Lower leg skin (tissue), 4 donors: ENCODE measurements at regions not wholly inside any gene's neighbourhood (a gene's known extent, or its start where the extent isn't known, plus 50 kb on each side); places are given as distances from the start of the nearest gene placed in this dataset.

Experiments
- DNase-seq, 2 donors: peaks; one replicate each; pipeline ENCODE4 v3.0.0-alpha.2; 2019; ENCODE audit warnings: low spot score in 2 of 2
- H3K4me3 ChIP-seq: fragments of 200-600 bp; sonication (generic); 2 replicates; pipeline ENCODE4 v1.5.1; 2017; ENCODE audit warnings: mild to moderate bottlenecking, low read depth; ENCODE audit not compliant: poor library complexity, severe bottlenecking
- POLR2A ChIP-seq, 2 donors: fragments of 450-650 bp; IDR thresholded peaks; one replicate each; pipeline ENCODE4 v1.6.1; 2016 to 2017; ENCODE audit warnings: antibody characterized with exemption in 2 of 2, mild to moderate bottlenecking in 1 of 2, moderate library complexity in 1 of 2
- WGBS, 2 donors: methylation state at CpG; one replicate each; pipeline ENCODE4 v1.1.5; 2018; 5-methylcytosine and 5-hydroxymethylcytosine counted together
- intact Hi-C: fragments of 100-400 bp; cut with DNase I; formaldehyde crosslinking; loops from one replicate; pipeline ENCODE4 v1.15.0; 2023; ENCODE audit warnings: low total_unique reads
- TF ChIP-seq, protein P1 (sequence below), 3 donors: fragments of 450-650 bp; IDR thresholded peaks; one replicate each; pipeline ENCODE4 v1.5.1; 2016; ENCODE audit warnings: antibody characterized with exemption in 3 of 3, mild to moderate bottlenecking in 3 of 3, moderate library complexity in 2 of 3

DNA sequence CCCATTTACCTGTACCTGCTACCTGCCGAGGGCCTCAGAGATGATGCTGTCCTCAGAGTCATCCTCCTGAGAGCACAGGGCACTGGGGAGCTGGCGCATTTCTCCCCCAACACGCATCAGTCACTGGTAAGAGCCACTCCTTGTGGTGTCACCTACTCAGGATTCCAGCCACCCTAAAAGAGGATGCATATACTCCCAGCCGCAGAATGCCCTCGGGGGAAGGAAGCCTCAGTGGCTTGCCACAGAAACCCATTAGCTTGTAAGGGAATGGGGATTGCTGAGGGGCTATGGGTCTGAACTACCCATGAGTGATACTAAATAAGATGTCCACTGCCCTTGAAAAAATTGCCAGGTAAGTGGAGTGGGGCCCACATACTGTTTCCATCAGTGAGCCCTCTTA is 279.2 kb downstream of the WDR11 start:
- no peak for DNase-seq
- intact Hi-C loops, result no loop called here
- no peak overlapping the region for H3K4me3 ChIP-seq
- TF ChIP-seq POLR2A (IDR thresholded peaks at IDR 0.05), result no peak
- TF ChIP-seq, protein P1, sequence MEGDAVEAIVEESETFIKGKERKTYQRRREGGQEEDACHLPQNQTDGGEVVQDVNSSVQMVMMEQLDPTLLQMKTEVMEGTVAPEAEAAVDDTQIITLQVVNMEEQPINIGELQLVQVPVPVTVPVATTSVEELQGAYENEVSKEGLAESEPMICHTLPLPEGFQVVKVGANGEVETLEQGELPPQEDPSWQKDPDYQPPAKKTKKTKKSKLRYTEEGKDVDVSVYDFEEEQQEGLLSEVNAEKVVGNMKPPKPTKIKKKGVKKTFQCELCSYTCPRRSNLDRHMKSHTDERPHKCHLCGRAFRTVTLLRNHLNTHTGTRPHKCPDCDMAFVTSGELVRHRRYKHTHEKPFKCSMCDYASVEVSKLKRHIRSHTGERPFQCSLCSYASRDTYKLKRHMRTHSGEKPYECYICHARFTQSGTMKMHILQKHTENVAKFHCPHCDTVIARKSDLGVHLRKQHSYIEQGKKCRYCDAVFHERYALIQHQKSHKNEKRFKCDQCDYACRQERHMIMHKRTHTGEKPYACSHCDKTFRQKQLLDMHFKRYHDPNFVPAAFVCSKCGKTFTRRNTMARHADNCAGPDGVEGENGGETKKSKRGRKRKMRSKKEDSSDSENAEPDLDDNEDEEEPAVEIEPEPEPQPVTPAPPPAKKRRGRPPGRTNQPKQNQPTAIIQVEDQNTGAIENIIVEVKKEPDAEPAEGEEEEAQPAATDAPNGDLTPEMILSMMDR (IDR thresholded peaks at IDR 0.05), result no peak
- WGBS, 2 donors, result 96 to 99% methylated on average over 5 of the region's 5 CpGs

DNA sequence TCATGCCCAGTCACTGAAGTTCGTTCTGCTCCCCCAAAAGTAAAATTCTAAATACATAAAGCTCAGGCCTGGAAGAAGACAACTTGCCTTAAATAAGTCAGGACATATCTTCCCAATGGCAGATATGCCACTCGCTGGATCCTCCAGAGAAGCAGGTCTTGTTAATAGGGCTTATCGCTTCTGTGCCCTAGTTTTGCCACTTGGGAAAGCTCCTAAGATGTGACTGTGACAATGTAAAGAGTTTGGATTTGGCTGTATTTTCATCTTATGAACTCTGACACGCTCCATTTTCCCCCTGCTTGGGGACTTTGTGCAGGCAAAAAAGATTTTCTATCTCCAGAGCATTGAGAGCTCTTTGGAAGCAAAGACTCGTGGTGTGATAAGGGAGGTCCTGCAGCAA is 279.9 kb downstream of the WDR11 start:
- H3K4me3 ChIP-seq, result no peak overlapping the region
- DNase-seq, result no peak
- TF ChIP-seq POLR2A (IDR thresholded peaks at IDR 0.05), result no peak
- intact Hi-C loops, result no loop called here
- WGBS, 2 donors, result 83 to 86% methylated on average over 5 of the region's 5 CpGs

DNA sequence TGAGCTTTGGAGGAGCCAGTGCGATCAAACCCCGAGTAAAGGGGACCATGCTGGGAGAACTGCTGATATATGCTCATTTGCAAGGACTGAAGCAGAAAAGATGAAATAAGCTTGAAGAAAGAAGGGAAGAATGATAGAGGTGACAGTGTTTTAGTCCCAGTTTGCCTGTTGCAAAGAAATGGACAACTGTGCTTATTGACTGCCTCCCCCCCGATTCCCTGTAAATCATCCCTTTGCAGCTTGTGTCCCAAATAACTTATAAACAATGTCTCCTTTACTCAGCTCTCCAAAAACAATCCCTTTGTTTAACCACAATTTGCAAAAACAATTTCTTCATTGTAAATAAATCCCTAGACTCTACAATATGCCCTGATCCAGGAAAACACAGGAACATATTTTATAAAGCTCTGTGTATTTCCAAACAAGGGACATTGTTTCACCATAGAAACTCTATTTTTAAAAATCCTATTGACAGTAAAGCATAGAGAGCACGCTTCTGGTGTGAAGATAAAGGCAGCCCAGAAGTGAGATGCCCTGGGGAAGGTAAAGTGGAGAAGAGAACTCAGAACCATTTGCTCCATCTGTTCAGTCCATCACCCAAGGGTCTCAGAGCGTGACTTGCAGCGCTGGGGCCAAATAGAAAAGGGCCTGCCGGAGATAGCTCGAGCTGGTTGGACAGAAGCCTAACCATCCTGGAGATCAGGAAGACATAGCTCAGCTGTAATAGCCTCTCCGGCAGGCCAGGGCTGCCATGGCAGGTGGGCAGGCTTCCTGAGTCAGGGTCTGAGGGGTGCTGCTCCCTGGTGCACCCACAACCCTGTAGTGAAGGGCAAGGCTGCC is 280.5 kb downstream of the WDR11 start:
- intact Hi-C loops, result no loop called here
- no peak for TF ChIP-seq POLR2A (IDR thresholded peaks at IDR 0.05)
- TF ChIP-seq, protein P1 (IDR thresholded peaks at IDR 0.05), result no peak
- 80 to 82% methylated on average over 9 of the region's 9 CpGs for WGBS, 2 donors
- H3K4me3 ChIP-seq, result no peak overlapping the region
- DNase-seq, result no peak

DNA sequence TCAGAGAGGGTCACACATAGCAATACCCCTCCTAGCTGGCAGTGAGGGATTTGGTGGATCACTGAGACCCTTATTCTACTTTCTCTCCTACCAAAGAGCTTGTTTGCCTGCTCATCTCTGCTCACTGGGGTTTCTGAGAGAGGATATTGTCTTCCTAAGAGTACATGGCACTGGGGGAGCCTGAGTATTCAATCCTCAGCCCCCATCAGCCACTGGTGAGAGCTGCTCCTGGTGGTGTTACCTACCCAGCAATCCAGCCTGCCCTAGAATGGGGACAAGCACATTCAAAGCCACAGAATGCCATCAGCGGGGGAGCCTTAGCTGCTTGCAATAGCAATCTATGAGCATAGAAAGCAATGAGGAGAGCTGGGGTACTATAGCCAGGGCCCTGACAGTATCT is 281.1 kb downstream of the WDR11 start:
- WGBS, 2 donors, result 88 to 94% methylated on average over 1 of the region's 1 CpG
- TF ChIP-seq, protein P1 (IDR thresholded peaks at IDR 0.05), result no peak
- TF ChIP-seq POLR2A (IDR thresholded peaks at IDR 0.05), result no peak
- intact Hi-C loops, result no loop called here
- DNase-seq, result no peak
- no peak overlapping the region for H3K4me3 ChIP-seq

DNA sequence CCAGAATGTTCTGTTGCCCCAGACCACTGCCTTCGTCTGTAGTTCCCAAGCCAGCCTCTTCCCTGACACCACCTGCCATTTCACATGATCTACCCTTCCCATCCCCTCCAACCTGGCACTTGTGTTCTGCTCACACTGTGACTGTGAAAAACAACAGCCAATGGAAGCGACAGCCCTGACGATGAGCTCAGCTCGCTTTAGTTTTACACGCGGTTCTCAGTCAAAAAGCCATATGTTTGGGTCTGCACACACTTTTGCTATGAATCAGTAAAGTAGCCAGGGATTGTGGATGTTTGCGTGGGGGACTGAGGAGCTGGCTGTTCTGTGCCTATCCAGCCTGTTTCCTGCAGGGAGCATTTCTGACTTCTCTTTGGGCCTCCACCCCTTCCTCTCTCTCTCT is 282.7 kb downstream of the WDR11 start:
- whole genome bisulfite sequencing, 2 donors, result 90 to 91% methylated on average over 7 of the region's 7 CpGs
- H3K4me3 ChIP-seq, result no peak overlapping the region
- no peak for DNase-seq
- intact Hi-C loops, result no loop called here
- no peak for TF ChIP-seq POLR2A (IDR thresholded peaks at IDR 0.05)
- TF ChIP-seq, protein P1 (IDR thresholded peaks at IDR 0.05), result no peak

DNA sequence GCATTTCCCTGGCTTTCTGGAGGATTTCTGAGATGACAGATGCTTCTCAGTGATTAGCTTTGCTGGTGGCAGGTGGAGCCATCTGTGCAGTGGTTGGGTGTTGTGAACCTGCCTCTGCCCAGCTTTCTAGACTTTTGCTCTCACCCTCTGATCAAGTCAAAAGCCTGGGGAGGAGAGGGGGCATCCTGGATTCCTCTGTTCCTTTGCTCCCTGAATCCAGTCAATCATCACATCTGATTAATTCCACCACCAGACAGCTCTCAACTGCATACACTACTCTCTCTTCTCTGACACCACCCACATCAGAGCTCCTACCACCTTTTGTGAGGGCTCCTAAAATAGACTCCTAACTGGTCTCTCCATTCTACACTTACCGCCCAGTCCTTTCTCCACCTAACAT is 283.5 kb downstream of the WDR11 start:
- no peak for TF ChIP-seq POLR2A (IDR thresholded peaks at IDR 0.05)
- TF ChIP-seq, protein P1 (IDR thresholded peaks at IDR 0.05), result no peak
- H3K4me3 ChIP-seq, result no peak overlapping the region
- DNase-seq, result no peak
- intact Hi-C loops, result no loop called here
- 96 to 98% methylated on average over 1 of the region's 1 CpG for WGBS, 2 donors
